Kidney (tissue), 13 donors: ENCODE measurements at regions not wholly inside any gene's neighbourhood (a gene's known extent, or its start where the extent isn't known, plus 50 kb on each side); places are given as distances from the start of the nearest gene placed in this dataset.
"Not testable (repeated sequence)": the region's sequence is repeated elsewhere in the genome, so short reads cannot be mapped to it uniquely, and the experiment has no call there.

ENCODE experiments used
- DNase-seq, 5 donors: peaks; one replicate each; pipeline ENCODE4 v3.0.0-alpha.2; 2013 to 2020
- FAIRE-seq: peaks from 2 replicates; lab custom pipeline; 2012; peaks lifted over from hg19 to GRCh38; lab: Jason Lieb, UNC
- H3K27ac ChIP-seq, 2 donors: one replicate each; pipeline ENCODE4 v1.7.0; 2013; ENCODE audit warnings: low read depth in 2 of 2, low read length in 2 of 2, inconsistent platforms in 1 of 2
- H3K27me3 ChIP-seq: one replicate; pipeline ENCODE4 v1.7.1; 2013; ENCODE audit warnings: low read length, inconsistent platforms; ENCODE audit not compliant: control insufficient read depth, insufficient read depth
- H3K36me3 ChIP-seq, 3 donors: one replicate each; pipeline versions ENCODE4 v1.7.0 to v1.7.1; 2013; ENCODE audit warnings: low read length in 3 of 3, control low read depth in 1 of 3, inconsistent platforms in 1 of 3; ENCODE audit not compliant: insufficient read depth in 3 of 3, control insufficient read depth in 2 of 3
- H3K4me1 ChIP-seq, 3 donors: one replicate each; pipeline versions ENCODE4 v1.7.0 to v1.7.1; 2013; ENCODE audit warnings: low read length in 3 of 3, inconsistent platforms in 1 of 3, low read depth in 1 of 3; ENCODE audit not compliant: control insufficient read depth in 2 of 3, insufficient read depth in 2 of 3
- H3K4me3 ChIP-seq, 3 donors: one replicate each; pipeline versions ENCODE4 v1.7.0 to v1.8.1; 2013; ENCODE audit warnings: low read length in 3 of 3, control low read depth in 1 of 3, inconsistent platforms in 1 of 3
- H3K9ac ChIP-seq, 3 donors: one replicate each; pipeline versions ENCODE4 v1.7.0 to v1.7.1; 2013; ENCODE audit warnings: low read length in 3 of 3, control low read depth in 1 of 3, inconsistent platforms in 1 of 3
- H3K9me3 ChIP-seq, 3 donors: one replicate each; pipeline versions ENCODE4 v1.7.0 to v1.7.1; 2013; ENCODE audit warnings: low read length in 3 of 3, control low read depth in 1 of 3, inconsistent platforms in 1 of 3; ENCODE audit not compliant: control insufficient read depth in 2 of 3, insufficient read depth in 1 of 3
- intact Hi-C: fragments of 100-400 bp; cut with DNase I; formaldehyde crosslinking; loops from one replicate; pipeline ENCODE4 v1.11.1; 2022
- TF ChIP-seq, protein P1 (sequence below): IDR thresholded peaks from 3 replicates; pipeline ENCODE4 v1.5.1; 2012; ENCODE audit warnings: mild to moderate bottlenecking, moderate library complexity, borderline replicate concordance; ENCODE audit not compliant: insufficient read depth; ENCODE audit errors: extremely low read depth
- donor health status: control.
- donor health status: control.
- donor health status: control.
- donor health status: control.
- donor health status: control.
- donor health status: DM: yes; HTN: yes; CAD: no.
- donor health status: Normal renal cell carcinoma (clear cell type).

DNA sequence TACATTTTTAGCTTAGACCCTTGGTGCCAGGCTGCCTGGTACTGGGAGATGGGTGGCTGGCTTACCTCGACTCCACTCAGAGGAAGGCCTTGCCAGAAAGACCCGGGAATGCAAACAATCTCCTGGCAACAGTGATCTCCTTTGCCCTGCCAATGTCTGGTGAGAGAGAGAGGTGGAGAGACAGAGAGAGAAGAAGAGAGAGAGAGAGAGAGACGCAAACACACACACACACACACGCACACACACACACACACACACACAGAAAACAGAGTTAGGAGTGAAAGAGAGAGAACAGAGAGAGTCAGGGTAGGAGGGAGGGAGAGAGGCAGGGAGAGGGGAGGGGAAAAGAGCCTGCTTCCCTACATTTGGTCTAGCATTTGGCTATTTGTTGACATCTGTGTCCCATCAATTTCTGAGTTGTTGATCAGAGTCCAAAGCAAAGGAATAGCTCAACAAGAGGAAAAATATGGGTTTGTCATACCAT, 181.6 kb upstream of the MAP1B start:
- H3K4me1 ChIP-seq: no peaks in the 10 kb centered on the region
- no peaks in the 10 kb centered on the region for H3K27me3 ChIP-seq
- no peak overlapping the region for H3K4me3 ChIP-seq
- no peak overlapping the region for H3K27ac ChIP-seq
- H3K9ac ChIP-seq: no peak overlapping the region
- H3K9me3 ChIP-seq: peaks cover 0 to 3% (median 0%) of the 10 kb centered on the region in 3 donors
- intact Hi-C loops: no loop called here
- DNase-seq (peak in 1 of 5 donors; percentile 44), FAIRE-seq (no peak)
- TF ChIP-seq, protein P1, sequence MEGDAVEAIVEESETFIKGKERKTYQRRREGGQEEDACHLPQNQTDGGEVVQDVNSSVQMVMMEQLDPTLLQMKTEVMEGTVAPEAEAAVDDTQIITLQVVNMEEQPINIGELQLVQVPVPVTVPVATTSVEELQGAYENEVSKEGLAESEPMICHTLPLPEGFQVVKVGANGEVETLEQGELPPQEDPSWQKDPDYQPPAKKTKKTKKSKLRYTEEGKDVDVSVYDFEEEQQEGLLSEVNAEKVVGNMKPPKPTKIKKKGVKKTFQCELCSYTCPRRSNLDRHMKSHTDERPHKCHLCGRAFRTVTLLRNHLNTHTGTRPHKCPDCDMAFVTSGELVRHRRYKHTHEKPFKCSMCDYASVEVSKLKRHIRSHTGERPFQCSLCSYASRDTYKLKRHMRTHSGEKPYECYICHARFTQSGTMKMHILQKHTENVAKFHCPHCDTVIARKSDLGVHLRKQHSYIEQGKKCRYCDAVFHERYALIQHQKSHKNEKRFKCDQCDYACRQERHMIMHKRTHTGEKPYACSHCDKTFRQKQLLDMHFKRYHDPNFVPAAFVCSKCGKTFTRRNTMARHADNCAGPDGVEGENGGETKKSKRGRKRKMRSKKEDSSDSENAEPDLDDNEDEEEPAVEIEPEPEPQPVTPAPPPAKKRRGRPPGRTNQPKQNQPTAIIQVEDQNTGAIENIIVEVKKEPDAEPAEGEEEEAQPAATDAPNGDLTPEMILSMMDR: no peak
- H3K36me3 ChIP-seq: no peaks in the 10 kb centered on the region

DNA sequence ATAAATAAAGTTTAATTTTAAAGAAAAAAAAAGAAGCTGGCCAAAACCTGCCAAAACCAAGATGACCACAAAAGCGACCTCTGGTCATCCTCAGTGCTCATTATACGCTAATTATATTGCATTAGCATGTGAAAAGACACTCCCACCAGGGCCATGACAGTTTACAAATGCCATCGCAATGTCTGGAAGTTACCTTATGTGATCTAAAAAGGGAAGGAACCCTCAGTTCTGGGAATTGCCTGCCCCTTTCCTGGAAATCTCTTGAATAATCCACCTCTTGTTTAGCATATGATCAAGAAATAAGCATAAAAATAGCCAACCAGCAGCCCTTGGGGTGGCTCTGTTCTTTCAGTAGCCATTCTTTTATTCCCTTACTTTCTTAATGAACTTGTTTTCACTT, 178.3 kb upstream of the MAP1B start:
- H3K9ac ChIP-seq: no peak overlapping the region
- H3K4me1 ChIP-seq: peaks cover 0 to 8% (median 0%) of the 10 kb centered on the region in 3 donors
- TF ChIP-seq, protein P1: no peak
- no peak overlapping the region for H3K27ac ChIP-seq
- FAIRE-seq: no peak
- H3K4me3 ChIP-seq: no peak overlapping the region
- no peaks in the 10 kb centered on the region for H3K27me3 ChIP-seq
- DNase-seq: no peak
- no peaks in the 10 kb centered on the region for H3K36me3 ChIP-seq
- peaks cover 0 to 3% (median 0%) of the 10 kb centered on the region in 3 donors for H3K9me3 ChIP-seq
- intact Hi-C loops: no loop called here

DNA sequence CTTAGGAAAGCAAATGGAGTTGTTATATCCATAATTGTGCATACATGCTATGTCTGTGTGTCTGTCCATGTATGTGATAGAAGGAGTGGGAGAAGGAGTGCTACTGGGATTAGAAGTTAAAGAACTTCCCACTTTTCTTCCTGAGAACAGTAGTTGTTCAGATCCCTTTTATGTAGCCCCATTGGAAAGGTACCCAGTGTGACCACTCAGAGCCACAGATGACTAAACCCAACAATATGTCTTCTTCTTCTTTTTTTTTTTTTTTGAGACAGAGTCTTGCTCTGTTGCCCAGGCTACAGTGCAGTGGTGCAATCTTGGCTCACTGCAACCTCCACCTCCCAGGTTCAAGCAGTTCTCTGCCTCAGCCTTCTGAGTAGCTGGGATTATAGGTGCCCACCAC, 176.7 kb upstream of the MAP1B start:
- H3K4me1 ChIP-seq, DNase-seq, FAIRE-seq, H3K4me3 ChIP-seq, H3K9ac ChIP-seq, H3K27me3 ChIP-seq, intact Hi-C loops, H3K36me3 ChIP-seq, H3K27ac ChIP-seq, H3K9me3 ChIP-seq: not testable (repeated sequence)

DNA sequence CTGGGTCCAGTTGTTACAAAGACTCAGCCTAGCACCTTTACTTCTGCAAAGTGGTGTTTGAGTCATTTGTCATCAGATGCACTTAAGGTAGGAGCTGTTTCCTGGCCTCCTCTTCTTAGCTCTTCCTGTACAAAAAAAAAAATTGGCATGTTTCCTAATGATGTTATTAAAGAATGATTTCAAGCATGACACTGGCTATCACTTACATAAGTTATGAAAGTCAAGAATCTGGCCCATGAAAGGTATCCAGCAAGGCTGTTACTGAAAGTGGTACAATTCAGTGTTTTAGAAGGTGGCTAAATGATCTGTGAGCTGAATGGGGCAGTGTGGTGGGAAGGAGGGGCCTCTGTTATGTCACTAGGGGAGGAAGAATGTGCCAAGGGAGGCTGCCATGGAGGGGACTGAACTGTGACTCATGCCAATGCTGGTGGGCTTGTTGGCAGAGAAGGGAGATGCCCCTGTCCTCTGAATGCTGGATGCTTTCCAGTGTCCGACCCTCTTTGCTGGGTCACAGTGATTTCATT, 175.1 kb upstream of the MAP1B start:
- Histone ChIP-seq H3K27ac (peak overlapping the region; percentile 50 to 69), H3K27me3 (no peaks in the 10 kb centered on the region), H3K9ac (no peak overlapping the region), H3K4me3 (no peak overlapping the region), H3K4me1 (peaks cover 0 to 8% (median 0%) of the 10 kb centered on the region in 3 donors), H3K9me3 (peaks cover 0 to 3% (median 0%) of the 10 kb centered on the region in 3 donors), H3K36me3 (no peaks in the 10 kb centered on the region)
- FAIRE-seq: no peak
- intact Hi-C loops: no loop called here
- TF ChIP-seq, protein P1: no peak
- no peak for DNase-seq
